KG1 (cell line): ENCODE measurements at regions not wholly inside any gene's neighbourhood (a gene's known extent, or its start where the extent isn't known, plus 50 kb on each side); places are given as distances from the start of the nearest gene placed in this dataset.
"Not testable (repeated sequence)": the region's sequence is repeated elsewhere in the genome, so short reads cannot be mapped to it uniquely, and the experiment has no call there.

Experiments used
- DNase-seq: peaks from one replicate; lab custom pipeline; 2025; lab: John Stamatoyannopoulos, UW

GRCh38 chr6:167709776-167710336 lies 116.9 kb upstream of the AFDN start:
- not testable (repeated sequence) for DNase-seq

GRCh38 chr6:167710363-167710920 lies 116.3 kb upstream of the AFDN start:
- no peak for DNase-seq

GRCh38 chr6:167711211-167711610 lies 115.5 kb upstream of the AFDN start:
- no peak for DNase-seq

GRCh38 chr6:167711768-167712730 lies 114.7 kb upstream of the AFDN start:
- DNase-seq, result no peak

- DNase-seq, result no peak
Observed at GRCh38 chr6:167712731-167713475, 113.8 kb upstream of the AFDN start.

GRCh38 chr6:167714152-167714551 lies 112.6 kb upstream of the AFDN start:
- DNase-seq, result no peak

GRCh38 chr6:167717455-167717854 lies 109.3 kb upstream of the AFDN start:
- no peak for DNase-seq

GRCh38 chr6:167717867-167718266 lies 108.8 kb upstream of the AFDN start:
- no peak for DNase-seq

- DNase-seq, result no peak
Observed at GRCh38 chr6:167719920-167720319, 106.8 kb upstream of the AFDN start.

GRCh38 chr6:167720456-167721285 lies 106.0 kb upstream of the AFDN start:
- no peak for DNase-seq

GRCh38 chr6:167721291-167721690 lies 105.4 kb upstream of the AFDN start:
- DNase-seq, result no peak

GRCh38 chr6:167722634-167723309 lies 103.9 kb upstream of the AFDN start:
- no peak for DNase-seq

- no peak for DNase-seq
Observed at GRCh38 chr6:167726043-167726621, 100.6 kb upstream of the AFDN start.

- no peak for DNase-seq
Observed at GRCh38 chr6:167730441-167730840, 96.3 kb upstream of the AFDN start.

GRCh38 chr6:167731216-167731615 lies 95.5 kb upstream of the AFDN start:
- DNase-seq, result no peak

GRCh38 chr6:167731731-167732422 lies 94.8 kb upstream of the AFDN start:
- DNase-seq, result no peak

GRCh38 chr6:167733740-167734661 lies 92.7 kb upstream of the AFDN start:
- no peak for DNase-seq

- DNase-seq, result no peak
Observed at GRCh38 chr6:167734662-167735083, 92.0 kb upstream of the AFDN start.
